ENCODE measurements at regions not wholly inside any gene's neighbourhood (a gene's known extent, or its start where the extent isn't known, plus 50 kb on each side); places are given as distances from the start of the nearest gene placed in this dataset.

DNA sequence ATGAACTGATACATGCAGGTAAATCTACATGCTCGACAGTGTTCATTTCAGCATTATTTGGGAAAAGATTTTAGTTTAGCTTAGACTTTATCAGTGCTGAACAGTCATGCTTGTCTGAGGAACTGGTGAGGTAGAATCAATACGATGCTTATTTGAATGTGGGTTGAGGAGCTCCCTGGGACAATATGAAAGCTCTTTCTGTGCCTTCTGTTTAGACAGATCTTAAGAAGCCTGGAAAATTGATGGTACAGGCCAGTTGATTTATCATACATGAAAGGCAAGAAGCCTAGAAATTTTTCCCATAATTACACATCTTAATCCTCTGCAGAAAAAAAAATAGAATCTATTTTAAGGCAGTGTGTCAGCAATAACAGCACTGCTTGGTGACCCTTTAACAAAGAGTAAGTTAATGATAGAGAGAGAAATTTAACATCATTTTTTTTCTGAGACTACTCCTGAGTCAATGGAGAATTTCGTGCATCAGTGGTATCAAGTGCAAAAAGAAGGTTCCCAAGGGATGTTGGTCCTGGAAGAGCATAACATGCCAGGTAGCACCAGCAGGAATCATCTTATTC lies 252.2 kb upstream of the CDH20 start:
- CTCF ChIA-PET = no interaction called here

DNA sequence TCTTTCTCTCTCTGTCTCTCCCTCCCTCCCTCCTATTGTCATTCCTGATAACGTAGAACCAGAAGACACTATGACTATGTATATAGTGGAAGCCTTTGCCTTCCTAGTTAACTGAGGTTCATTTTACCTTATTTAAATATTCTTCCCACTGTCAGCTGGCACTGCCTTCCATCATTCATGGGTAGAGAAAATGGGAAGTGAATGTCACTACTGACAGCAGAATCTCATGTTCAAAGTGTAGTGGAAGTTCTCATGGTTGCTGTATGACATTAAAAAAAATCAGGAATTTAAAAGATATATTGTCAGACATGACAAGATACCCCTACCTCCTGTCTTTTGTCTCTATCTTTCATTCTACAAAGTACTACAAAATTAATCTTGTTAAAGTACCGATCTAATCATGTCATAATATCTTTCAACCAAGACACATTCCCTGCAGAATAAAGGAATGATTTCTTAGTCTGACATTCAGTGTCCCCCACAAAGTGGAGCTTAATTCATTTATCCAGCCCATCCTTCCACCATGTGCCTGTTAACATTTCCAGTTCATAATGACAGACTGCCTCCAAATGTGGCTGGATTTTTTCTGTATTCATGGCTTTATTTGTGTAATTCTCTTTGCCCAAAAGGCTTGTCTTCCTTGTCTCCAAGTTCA lies 250.1 kb upstream of the CDH20 start:
- Mint-ChIP-seq H3K27ac (no peak overlapping the region), H3K4me3 (no peak overlapping the region), H3K9me3 (no peaks in the 10 kb centered on the region), H3K27me3 (no peaks in the 10 kb centered on the region), H3K36me3 (no peaks in the 10 kb centered on the region), H3K4me1 (no peaks in the 10 kb centered on the region)
- CTCF ChIA-PET = no interaction called here
- no peak for DNase-seq

More for the DNA sequence above, 252.2 kb upstream of the CDH20 start:
- Mint-ChIP-seq H3K27ac (no peak overlapping the region), H3K9me3 (no peaks in the 10 kb centered on the region), H3K4me3 (no peak overlapping the region), H3K36me3 (no peaks in the 10 kb centered on the region), H3K27me3 (no peaks in the 10 kb centered on the region), H3K4me1 (no peaks in the 10 kb centered on the region)
- DNase-seq = no peak

DNA sequence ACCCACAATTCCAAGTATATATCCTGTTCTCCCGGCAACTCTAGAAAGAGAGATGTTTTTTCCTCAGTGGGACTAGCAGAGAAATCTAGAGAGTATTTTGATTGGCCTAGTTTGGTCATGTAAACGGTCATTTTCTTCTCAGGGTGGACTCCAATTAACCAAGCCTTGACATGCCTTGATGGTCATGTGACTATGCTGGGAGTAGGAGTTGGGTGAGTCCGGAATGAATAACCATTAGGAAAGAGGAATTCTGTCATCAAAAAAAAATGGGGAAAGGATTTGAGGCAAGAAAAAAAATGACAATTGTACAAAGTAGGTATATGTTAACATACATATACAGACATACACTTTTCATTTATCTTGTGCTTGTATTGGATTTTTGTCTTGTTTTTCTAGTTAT lies 248.2 kb upstream of the CDH20 start:
- no peaks in the 10 kb centered on the region for H3K9me3 Mint-ChIP-seq
- no peak overlapping the region for H3K4me3 Mint-ChIP-seq
- CTCF ChIA-PET = no interaction called here
- DNase-seq = no peak
- no peak overlapping the region for H3K27ac Mint-ChIP-seq
- H3K36me3 Mint-ChIP-seq = no peaks in the 10 kb centered on the region
- H3K27me3 Mint-ChIP-seq = no peaks in the 10 kb centered on the region
- H3K4me1 Mint-ChIP-seq = no peaks in the 10 kb centered on the region

DNA sequence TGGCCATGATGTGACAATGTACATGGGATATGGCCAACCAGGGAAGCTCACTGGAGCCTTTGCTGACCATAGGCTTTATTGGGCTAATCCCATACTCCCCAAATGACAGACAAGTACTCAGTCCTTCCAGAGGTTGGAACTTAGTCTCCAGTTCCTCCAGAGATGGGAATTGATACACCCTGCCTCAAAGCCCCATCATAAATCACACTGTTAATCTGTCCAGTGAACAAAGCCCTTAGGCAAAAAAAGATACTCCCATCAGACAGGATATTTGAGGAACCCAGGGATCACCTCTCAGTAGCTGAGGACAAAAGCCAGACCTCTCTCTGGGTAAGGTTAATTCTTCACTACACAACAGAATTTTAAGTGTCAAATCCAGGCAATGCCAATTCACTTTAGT lies 247.5 kb upstream of the CDH20 start:
- no peaks in the 10 kb centered on the region for H3K9me3 Mint-ChIP-seq
- no peaks in the 10 kb centered on the region for H3K36me3 Mint-ChIP-seq
- no peak overlapping the region for H3K27ac Mint-ChIP-seq
- DNase-seq = no peak
- no peaks in the 10 kb centered on the region for H3K4me1 Mint-ChIP-seq
- no peaks in the 10 kb centered on the region for H3K27me3 Mint-ChIP-seq
- CTCF ChIA-PET = no interaction called here
- H3K4me3 Mint-ChIP-seq = no peak overlapping the region

DNA sequence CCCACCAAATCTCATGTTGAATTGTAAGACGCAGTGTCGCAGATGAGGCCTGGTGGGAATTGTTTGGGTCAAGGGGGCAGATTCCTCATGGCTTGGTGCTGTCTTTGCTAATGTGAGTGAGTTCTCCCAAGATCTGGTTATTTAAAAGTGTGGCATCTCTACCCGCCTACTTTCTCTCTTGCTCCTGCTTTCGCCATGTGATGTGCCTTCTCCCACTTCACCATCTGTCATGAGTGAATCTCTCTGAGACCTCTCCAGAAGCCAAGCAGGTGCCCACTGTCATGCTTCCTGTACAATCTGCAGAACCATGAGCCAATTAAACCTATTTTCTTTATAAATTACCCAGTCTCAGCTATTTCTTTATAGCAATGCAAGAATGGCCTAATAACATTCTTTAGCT lies 246.6 kb upstream of the CDH20 start:
- Mint-ChIP-seq H3K4me1 (no peaks in the 10 kb centered on the region), H3K9me3 (no peaks in the 10 kb centered on the region), H3K36me3 (no peaks in the 10 kb centered on the region), H3K27ac (no peak overlapping the region), H3K27me3 (no peaks in the 10 kb centered on the region), H3K4me3 (no peak overlapping the region)
- no peak for DNase-seq
- CTCF ChIA-PET = no interaction called here

DNA sequence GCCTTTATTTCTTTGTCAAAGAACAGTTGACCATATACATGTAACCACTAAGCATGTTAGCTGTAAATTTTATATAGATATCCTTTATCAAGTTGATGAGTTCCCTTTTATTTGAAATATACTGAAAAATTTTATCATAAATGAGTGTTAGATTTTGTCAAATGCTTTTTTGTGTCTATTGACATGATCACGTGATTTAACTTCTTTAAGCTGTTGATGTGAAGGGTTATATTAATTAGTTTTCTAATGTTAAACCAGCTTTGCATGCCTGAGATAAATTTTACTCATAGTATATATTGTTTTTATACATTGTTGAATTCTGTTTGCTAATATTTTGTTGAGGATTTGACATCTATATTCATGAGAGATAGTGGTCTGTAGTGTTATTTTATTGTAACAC lies 241.9 kb upstream of the CDH20 start:
- CTCF ChIA-PET = no interaction called here
- Mint-ChIP-seq H3K27me3 (no peaks in the 10 kb centered on the region), H3K4me1 (no peaks in the 10 kb centered on the region), H3K36me3 (no peaks in the 10 kb centered on the region), H3K27ac (no peak overlapping the region), H3K9me3 (no peaks in the 10 kb centered on the region), H3K4me3 (no peak overlapping the region)
- DNase-seq = no peak

DNA sequence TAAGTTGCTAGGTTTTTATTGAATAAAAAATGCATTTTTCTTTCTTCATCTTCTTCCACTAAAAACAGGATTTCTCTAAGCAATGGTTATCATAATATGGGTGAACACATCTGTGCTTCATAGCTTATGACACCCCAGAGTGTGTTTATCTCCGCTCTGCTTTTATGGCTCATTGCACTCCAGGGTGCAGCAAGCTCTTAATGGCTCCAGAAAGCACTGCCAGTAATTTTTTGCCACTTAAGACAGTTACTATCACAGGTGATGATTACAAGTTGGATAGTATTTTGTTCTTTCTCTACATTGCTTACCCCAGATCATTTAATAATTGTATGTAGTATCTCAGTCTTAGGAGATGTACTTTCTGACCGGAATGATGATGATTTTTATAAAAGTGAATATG lies 239.3 kb upstream of the CDH20 start:
- Mint-ChIP-seq H3K36me3 (no peaks in the 10 kb centered on the region), H3K27me3 (no peaks in the 10 kb centered on the region), H3K9me3 (no peaks in the 10 kb centered on the region), H3K4me1 (no peaks in the 10 kb centered on the region), H3K4me3 (no peak overlapping the region), H3K27ac (no peak overlapping the region)
- DNase-seq = no peak
- CTCF ChIA-PET = no interaction called here

DNA sequence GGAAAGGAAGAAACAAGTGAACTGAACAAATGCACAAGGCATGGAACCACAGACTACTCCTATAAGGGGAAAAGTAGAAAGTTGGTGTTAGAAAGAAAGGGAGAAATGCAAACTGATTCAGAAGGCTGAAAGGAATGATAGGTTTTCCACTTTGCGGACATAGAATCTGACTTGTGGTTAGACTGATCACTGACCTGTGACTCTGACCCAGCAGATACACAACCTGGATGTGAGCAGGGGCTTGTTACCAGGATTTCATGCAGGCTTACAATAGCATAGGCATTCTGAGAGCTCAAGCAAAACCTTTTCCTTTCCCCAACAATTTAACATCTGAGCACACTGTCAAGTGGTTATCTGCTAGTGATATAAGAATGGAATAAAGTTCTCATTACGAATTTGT lies 237.0 kb upstream of the CDH20 start:
- H3K9me3 Mint-ChIP-seq = no peaks in the 10 kb centered on the region
- H3K27me3 Mint-ChIP-seq = no peaks in the 10 kb centered on the region
- no peaks in the 10 kb centered on the region for H3K36me3 Mint-ChIP-seq
- CTCF ChIA-PET = no interaction called here
- H3K4me1 Mint-ChIP-seq = no peaks in the 10 kb centered on the region
- H3K4me3 Mint-ChIP-seq = no peak overlapping the region
- no peak overlapping the region for H3K27ac Mint-ChIP-seq
- no peak for DNase-seq

DNA sequence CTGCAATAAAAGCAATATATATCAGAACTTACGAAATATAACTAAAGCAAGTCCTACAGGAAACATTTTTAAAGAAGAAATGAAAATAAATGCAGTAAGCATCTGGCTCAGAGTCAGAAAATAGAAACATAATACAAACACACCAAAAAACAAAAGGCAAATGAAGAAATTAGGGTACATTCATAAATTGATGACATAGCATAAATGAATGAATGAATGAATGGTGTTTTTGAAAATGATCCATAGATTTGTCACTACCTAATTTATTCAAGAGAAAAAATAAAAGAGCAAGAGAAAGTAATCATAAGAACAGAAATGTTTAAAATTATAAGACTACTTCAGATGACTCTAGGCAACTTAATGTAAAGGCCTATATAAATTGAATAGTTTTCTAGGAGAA lies 226.1 kb upstream of the CDH20 start:
- no peaks in the 10 kb centered on the region for H3K36me3 Mint-ChIP-seq
- no peaks in the 10 kb centered on the region for H3K27me3 Mint-ChIP-seq
- no peak overlapping the region for H3K4me3 Mint-ChIP-seq
- DNase-seq = no peak
- CTCF ChIA-PET = no interaction called here
- H3K9me3 Mint-ChIP-seq = no peaks in the 10 kb centered on the region
- H3K4me1 Mint-ChIP-seq = no peaks in the 10 kb centered on the region
- H3K27ac Mint-ChIP-seq = no peak overlapping the region

DNA sequence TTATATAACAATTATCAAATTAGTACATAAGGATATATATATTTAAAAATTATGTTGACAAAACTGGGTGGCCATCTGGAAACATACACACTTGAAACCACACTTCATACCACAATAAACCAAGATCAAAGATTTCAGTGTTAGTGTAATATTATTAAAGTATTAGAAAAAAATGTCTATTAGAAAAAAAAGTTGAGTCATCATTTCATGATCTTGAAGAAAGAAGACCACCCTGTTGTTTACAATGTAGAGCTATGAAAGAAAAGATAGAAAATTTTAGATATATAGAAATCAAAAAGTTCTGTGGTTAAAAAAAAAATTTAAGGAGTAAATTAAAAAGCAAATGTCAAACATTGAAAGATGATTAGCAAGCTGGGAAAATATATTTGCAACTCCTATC lies 224.5 kb upstream of the CDH20 start:
- Mint-ChIP-seq H3K36me3 (no peaks in the 10 kb centered on the region), H3K4me1 (no peaks in the 10 kb centered on the region), H3K27me3 (no peaks in the 10 kb centered on the region), H3K27ac (no peak overlapping the region), H3K4me3 (no peak overlapping the region), H3K9me3 (no peaks in the 10 kb centered on the region)
- CTCF ChIA-PET = no interaction called here
- no peak for DNase-seq

DNA sequence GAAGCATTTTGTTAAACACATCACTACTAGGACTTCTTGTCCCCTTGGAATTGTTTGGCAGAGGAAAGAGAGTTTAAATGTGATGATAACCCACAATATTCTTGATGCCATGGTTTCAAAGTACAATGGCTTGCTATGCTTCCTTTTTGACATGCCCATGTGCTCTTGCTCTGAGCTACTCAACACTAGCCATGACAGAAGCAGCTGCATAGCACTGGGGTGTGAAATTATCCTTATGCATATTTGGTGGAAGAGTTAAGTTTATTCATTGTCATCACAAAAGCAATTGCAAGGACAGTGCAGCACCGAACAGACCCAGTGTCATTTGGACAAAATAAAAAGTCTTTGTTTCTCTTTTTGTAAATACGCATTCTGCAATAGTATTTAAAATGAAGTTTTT lies 209.9 kb upstream of the CDH20 start:
- CTCF ChIA-PET = no interaction called here
- Mint-ChIP-seq H3K27me3 (no peaks in the 10 kb centered on the region), H3K9me3 (peaks cover 5% of the 10 kb centered on the region), H3K36me3 (no peaks in the 10 kb centered on the region), H3K27ac (no peak overlapping the region), H3K4me3 (no peak overlapping the region), H3K4me1 (no peaks in the 10 kb centered on the region)
- no peak for DNase-seq

DNA sequence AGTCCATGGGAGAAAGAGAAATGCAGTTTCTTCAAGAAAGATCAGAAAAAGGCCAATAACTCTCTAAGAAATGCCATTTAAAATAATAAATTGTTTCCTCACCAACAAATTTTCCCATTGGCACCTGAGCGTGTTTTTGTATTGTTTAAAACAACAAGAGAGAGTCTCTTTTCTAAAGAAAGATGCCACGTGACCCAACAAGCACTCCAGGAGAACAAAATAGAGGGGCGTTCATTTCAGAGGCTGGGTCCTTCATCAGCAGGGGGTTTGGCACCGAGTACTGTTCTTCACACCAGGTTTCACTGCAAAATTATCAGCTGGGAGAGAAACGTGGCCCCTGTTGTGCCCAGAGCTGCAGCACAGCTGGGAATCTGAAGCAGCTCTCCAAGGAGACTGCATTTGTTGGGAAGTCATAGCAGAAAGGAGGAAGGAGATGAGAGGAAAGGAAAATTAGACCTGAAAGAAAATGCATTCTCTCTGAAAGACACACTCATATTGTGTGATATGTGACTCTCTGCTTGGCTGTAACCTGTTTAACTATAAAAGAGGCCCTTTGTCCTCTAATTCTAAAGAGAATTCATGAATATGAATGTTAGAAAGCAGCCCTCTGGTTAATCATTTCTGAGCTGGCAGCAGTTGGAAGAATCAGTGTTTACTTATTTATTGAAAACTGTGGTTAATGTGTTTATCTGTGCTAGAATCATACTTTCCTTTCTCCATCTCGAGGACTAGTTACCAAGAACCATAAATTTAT lies 205.3 kb upstream of the CDH20 start:
- Mint-ChIP-seq H3K27me3 (no peaks in the 10 kb centered on the region), H3K4me3 (no peak overlapping the region), H3K9me3 (peaks cover 4% of the 10 kb centered on the region), H3K4me1 (no peaks in the 10 kb centered on the region), H3K36me3 (no peaks in the 10 kb centered on the region), H3K27ac (no peak overlapping the region)
- CTCF ChIA-PET = no interaction called here
- DNase-seq = no peak

DNA sequence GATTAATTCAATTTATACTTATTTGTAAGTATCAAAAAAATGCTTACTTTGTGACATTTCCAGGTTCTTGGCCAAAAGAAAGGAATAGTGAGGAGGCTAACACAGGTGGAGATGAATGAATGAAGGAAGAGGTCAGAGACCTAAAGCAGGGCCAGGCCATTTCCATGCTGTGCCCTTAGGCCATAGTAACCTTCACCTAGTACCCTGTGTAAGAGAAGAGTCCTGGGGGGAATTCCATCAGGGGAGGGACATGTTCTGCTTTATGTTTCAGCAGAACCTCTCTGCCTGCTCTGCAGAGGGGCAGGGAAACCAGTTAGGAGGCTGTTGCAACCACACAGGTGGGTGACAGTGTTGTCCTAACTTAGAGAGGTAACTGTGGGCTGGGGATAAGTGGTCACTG lies 204.2 kb upstream of the CDH20 start:
- Mint-ChIP-seq H3K27ac (no peak overlapping the region), H3K9me3 (peaks cover 4% of the 10 kb centered on the region), H3K4me3 (no peak overlapping the region), H3K36me3 (no peaks in the 10 kb centered on the region), H3K4me1 (no peaks in the 10 kb centered on the region), H3K27me3 (no peaks in the 10 kb centered on the region)
- CTCF ChIA-PET = no interaction called here
- no peak for DNase-seq

DNA sequence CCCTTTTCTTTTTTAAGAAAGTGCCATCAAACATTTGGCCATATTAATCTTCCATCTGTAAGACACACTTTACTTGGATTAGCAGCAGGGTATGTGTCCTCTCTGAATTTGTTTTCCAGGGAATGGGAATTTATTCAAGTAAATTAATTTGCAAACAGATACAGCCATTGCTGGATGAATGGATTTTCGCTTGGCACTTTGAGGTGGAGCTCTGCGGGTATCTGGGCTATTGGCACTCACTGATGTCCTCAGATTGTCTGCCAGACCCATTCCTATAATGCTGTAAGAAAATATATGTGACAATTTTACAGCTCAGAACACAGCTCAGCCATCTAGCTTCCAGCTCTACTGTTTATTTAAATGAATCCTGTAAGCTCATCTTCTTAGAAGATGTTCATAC lies 201.2 kb upstream of the CDH20 start:
- Mint-ChIP-seq H3K36me3 (no peaks in the 10 kb centered on the region), H3K27ac (no peak overlapping the region), H3K9me3 (no peaks in the 10 kb centered on the region), H3K27me3 (no peaks in the 10 kb centered on the region), H3K4me1 (no peaks in the 10 kb centered on the region), H3K4me3 (no peak overlapping the region)
- no peak for DNase-seq
- CTCF ChIA-PET = no interaction called here

DNA sequence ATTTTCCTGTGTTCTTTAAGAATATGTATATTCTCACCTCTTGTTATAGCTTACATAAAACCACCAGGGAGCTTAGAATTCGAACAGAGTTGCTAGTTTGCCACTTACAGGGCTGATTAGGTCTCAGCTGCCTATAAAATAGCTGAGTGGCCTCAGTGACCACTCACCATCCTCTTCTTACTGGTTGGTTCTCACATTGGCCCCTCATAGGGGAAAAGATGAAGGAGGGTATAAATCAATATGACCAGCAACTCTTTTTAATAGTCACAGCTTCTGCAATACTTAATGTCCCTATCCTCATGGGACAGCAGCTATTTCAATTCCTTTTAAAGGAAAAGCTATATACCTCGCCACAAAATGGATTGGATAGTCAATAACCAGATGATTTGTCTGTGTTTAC lies 199.4 kb upstream of the CDH20 start:
- H3K36me3 Mint-ChIP-seq = no peaks in the 10 kb centered on the region
- H3K27me3 Mint-ChIP-seq = no peaks in the 10 kb centered on the region
- H3K4me1 Mint-ChIP-seq = no peaks in the 10 kb centered on the region
- no peak for DNase-seq
- H3K9me3 Mint-ChIP-seq = no peaks in the 10 kb centered on the region
- no peak overlapping the region for H3K27ac Mint-ChIP-seq
- CTCF ChIA-PET = no interaction called here
- no peak overlapping the region for H3K4me3 Mint-ChIP-seq

All from activated naive CD4-positive, alpha-beta T cell treated with anti-CD3 and anti-CD28 coated beads, Interleukin-2, amount 10 ng/mL, durations not matched to agents 7 days and 5 days (primary cell).